ENCODE measurements at regions not wholly inside any gene's neighbourhood (a gene's known extent, or its start where the extent isn't known, plus 50 kb on each side); places are given as distances from the start of the nearest gene placed in this dataset.

DNA sequence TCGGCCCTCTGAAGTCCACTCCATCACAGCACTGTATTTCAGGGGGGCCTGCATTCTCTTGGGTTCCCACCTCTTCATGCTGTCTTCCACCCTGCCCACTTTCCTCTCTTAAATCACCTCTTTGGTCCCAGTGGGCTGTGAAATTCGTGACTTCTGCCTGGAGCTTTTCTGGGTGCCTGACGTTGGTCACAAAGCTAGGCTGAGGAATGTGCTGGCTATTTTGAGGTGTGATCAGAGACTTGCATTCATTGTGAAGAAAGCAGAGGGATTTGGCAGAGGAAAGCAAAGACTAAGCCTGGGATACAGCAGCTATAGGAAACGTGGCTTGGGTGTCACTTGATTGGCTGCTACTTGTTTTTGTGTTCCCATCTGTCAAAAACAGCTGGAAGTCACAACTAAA, 202.5 kb downstream of the SATB1 start:
- TF ChIP-seq SUZ12 (IDR thresholded peaks at IDR 0.05): no peak
- no peak for TF ChIP-seq FOXM1 (IDR thresholded peaks at IDR 0.05; ENCODE audit: borderline replicate concordance)
- TF ChIP-seq FOXK2 (IDR thresholded peaks at IDR 0.05): no peak

All from HEK293T (cell line).